Superior temporal gyrus (tissue), 1 donor: ENCODE measurements at regions not wholly inside any gene's neighbourhood (a gene's known extent, or its start where the extent isn't known, plus 50 kb on each side); places are given as distances from the start of the nearest gene placed in this dataset.
"Not testable (repeated sequence)": the region's sequence is repeated elsewhere in the genome, so short reads cannot be mapped to it uniquely, and the experiment has no call there.

ENCODE experiments used
- DNase-seq: peaks from one replicate; pipeline ENCODE4 v3.0.0-alpha.2; 2016; ENCODE audit errors: extremely low spot score

- no peak for DNase-seq
These were observed 102.6 kb downstream of the LHFPL1 start for GRCh38 chrX:112577146-112577545.

GRCh38 chrX:112571388-112571787 is 108.3 kb downstream of the LHFPL1 start:
- no peak for DNase-seq

GRCh38 chrX:112555831-112556230 is 123.9 kb downstream of the LHFPL1 start:
- no peak for DNase-seq

GRCh38 chrX:112545051-112545450 is 134.7 kb downstream of the LHFPL1 start:
- DNase-seq = no peak

- DNase-seq = no peak
These were observed 143.2 kb downstream of the LHFPL1 start for GRCh38 chrX:112536544-112536943.

- DNase-seq = no peak
These were observed 151.8 kb downstream of the LHFPL1 start for GRCh38 chrX:112527903-112528302.

GRCh38 chrX:112521676-112522075 is 158.1 kb downstream of the LHFPL1 start:
- DNase-seq = no peak

GRCh38 chrX:112520124-112520523 is 159.6 kb downstream of the LHFPL1 start:
- no peak for DNase-seq

GRCh38 chrX:112513154-112513553 is 166.6 kb downstream of the LHFPL1 start:
- no peak for DNase-seq

GRCh38 chrX:112512509-112512908 is 167.2 kb downstream of the LHFPL1 start:
- no peak for DNase-seq

- DNase-seq = no peak
These were observed 169.1 kb downstream of the LHFPL1 start for GRCh38 chrX:112510629-112511028.

GRCh38 chrX:112477653-112478052 is 202.1 kb downstream of the LHFPL1 start:
- DNase-seq = no peak

GRCh38 chrX:112473654-112474053 is 206.1 kb downstream of the LHFPL1 start:
- DNase-seq = no peak

GRCh38 chrX:112470551-112470950 is 209.2 kb downstream of the LHFPL1 start:
- no peak for DNase-seq

- DNase-seq = not testable (repeated sequence)
These were observed 217.7 kb downstream of the LHFPL1 start for GRCh38 chrX:112461949-112462450.

GRCh38 chrX:112457788-112458187 is 221.9 kb downstream of the LHFPL1 start:
- no peak for DNase-seq

- DNase-seq = no peak
These were observed 228.9 kb downstream of the LHFPL1 start for GRCh38 chrX:112450810-112451209.

GRCh38 chrX:112440277-112440676 is 239.5 kb downstream of the LHFPL1 start:
- DNase-seq = no peak

- no peak for DNase-seq
These were observed 255.6 kb downstream of the LHFPL1 start for GRCh38 chrX:112424166-112424565.

GRCh38 chrX:112391313-112391712 is 288.4 kb downstream of the LHFPL1 start:
- no peak for DNase-seq

GRCh38 chrX:112381649-112382298 is 298.0 kb downstream of the LHFPL1 start:
- not testable (repeated sequence) for DNase-seq

GRCh38 chrX:112380541-112381278 is 298.1 kb upstream of the TRPC5 start:
- DNase-seq = no peak

GRCh38 chrX:112377481-112377880 is 294.9 kb upstream of the TRPC5 start:
- DNase-seq = no peak
